Loucy (cell line): ENCODE measurements at regions not wholly inside any gene's neighbourhood (a gene's known extent, or its start where the extent isn't known, plus 50 kb on each side); places are given as distances from the start of the nearest gene placed in this dataset.

Experiments used
- CTCF ChIP-seq: fragments of 200-600 bp; sonication (generic); conservative IDR thresholded peaks from 2 replicates; pipeline ENCODE4 v1.5.1; 2014; ENCODE audit warnings: mild to moderate bottlenecking, antibody characterized with exemption, low read length
- EZH2phosphoT487 ChIP-seq: fragments of 200-600 bp; IDR thresholded peaks from 2 replicates; pipeline ENCODE4 v1.6.1; 2018; ENCODE audit warnings: antibody characterized with exemption, mild to moderate bottlenecking, moderate library complexity, borderline replicate concordance

GRCh38 chr3:74768010-74768409, 153.6 kb upstream of the CNTN3 start:
- TF ChIP-seq CTCF (no peak), EZH2phosphoT487 (no peak)
